H1 (cell line): ENCODE measurements at regions not wholly inside any gene's neighbourhood (a gene's known extent, or its start where the extent isn't known, plus 50 kb on each side); places are given as distances from the start of the nearest gene placed in this dataset.

Source experiments
- CBX8 ChIP-seq: fragments of 300-800, 300-1000 bp; sonication (generic); IDR thresholded peaks from 2 replicates; pipeline ENCODE4 v1.7.1; 2016; ENCODE audit warnings: low read depth, low read length, borderline replicate concordance
- JUND ChIP-seq: IDR thresholded peaks from 2 replicates; pipeline ENCODE4 v1.6.1; 2011; ENCODE audit warnings: mild to moderate bottlenecking, improper control_type of control experiment, low read length
- KDM1A ChIP-seq: fragments of 200-600, 300-600 bp; sonication (generic); IDR thresholded peaks from 2 replicates; pipeline ENCODE4 v1.7.1; 2016; ENCODE audit warnings: mild to moderate bottlenecking, low read length, borderline replicate concordance
- MAFK ChIP-seq: IDR thresholded peaks from 2 replicates; pipeline ENCODE4 v1.6.1; 2012; ENCODE audit warnings: low read depth, mild to moderate bottlenecking, improper control_type of control experiment, low read length
- POLR2A ChIP-seq, 2 experiments: IDR thresholded peaks; 1 replicate in 1 of 2; 2 replicates in 1 of 2; pipeline ENCODE4 v1.6.1; 2011; ENCODE audit warnings: low read depth in 2 of 2, low read length in 2 of 2, mild to moderate bottlenecking in 2 of 2; ENCODE audit errors: control extremely low read depth in 1 of 2
- RFX5 ChIP-seq: IDR thresholded peaks from 2 replicates; pipeline ENCODE4 v1.6.1; 2011; ENCODE audit warnings: low read depth, low read length, improper control_type of control experiment, borderline replicate concordance
- RXRA ChIP-seq: IDR thresholded peaks from 2 replicates; pipeline ENCODE4 v1.6.1; 2011; ENCODE audit warnings: low read depth, mild to moderate bottlenecking, low read length, moderate library complexity; ENCODE audit not compliant: insufficient read depth
- SRF ChIP-seq: IDR thresholded peaks from 2 replicates; pipeline ENCODE4 v1.6.1; 2011; ENCODE audit warnings: mild to moderate bottlenecking, low read depth, low read length, moderate library complexity
- TF ChIP-seq, protein P1 (sequence below): IDR thresholded peaks from 2 replicates; pipeline ENCODE4 v1.6.1; 2011; ENCODE audit warnings: low read length, improper control_type of control experiment
- TF ChIP-seq, protein P2 (sequence below), 3 experiments: IDR thresholded peaks; 1 replicate in 2 of 3; 2 replicates in 1 of 3; pipeline versions ENCODE4 v1.5.1 to v1.6.1; 2011; ENCODE audit warnings: low read length in 3 of 3, mild to moderate bottlenecking in 3 of 3, inconsistent platforms in 2 of 3, low read depth in 1 of 3, moderate library complexity in 1 of 3; ENCODE audit not compliant: insufficient read depth in 1 of 3; ENCODE audit errors: control extremely low read depth in 1 of 3
- TF ChIP-seq, protein P3 (sequence below): IDR thresholded peaks from 2 replicates; pipeline ENCODE4 v1.6.1; 2012; ENCODE audit warnings: inconsistent platforms

DNA sequence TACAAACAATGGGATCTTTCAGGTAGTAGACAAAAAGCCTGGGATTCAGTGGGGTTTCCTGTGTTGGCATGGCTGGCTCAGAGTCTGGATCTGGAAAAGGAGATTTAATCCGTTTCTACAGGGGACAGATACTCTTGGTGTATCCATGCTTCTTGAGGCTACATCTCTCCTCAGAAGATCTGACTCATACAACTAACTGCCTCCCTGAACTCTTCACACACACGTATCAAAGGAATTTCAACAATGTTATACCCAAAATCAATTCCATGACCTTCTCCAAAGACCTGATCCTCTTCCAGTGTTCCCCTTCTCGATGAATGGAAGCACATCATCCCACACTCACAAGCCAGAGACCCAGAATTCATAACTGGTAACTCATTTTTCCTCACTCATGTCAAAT is 435.3 kb upstream of the NBEA start:
- TF ChIP-seq JUND (no peak), POLR2A (IDR thresholded peaks at IDR 0.05; ENCODE audit: control extremely low read depth in 1 of 2, low read depth in 2 of 2, low read length in 2 of 2) (no peak), CBX8 (no peak), MAFK (no peak), KDM1A (no peak), RFX5 (no peak), RXRA (no peak), SRF (no peak)
- TF ChIP-seq, protein P1, sequence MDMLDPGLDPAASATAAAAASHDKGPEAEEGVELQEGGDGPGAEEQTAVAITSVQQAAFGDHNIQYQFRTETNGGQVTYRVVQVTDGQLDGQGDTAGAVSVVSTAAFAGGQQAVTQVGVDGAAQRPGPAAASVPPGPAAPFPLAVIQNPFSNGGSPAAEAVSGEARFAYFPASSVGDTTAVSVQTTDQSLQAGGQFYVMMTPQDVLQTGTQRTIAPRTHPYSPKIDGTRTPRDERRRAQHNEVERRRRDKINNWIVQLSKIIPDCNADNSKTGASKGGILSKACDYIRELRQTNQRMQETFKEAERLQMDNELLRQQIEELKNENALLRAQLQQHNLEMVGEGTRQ = no peak
- TF ChIP-seq, protein P2, sequence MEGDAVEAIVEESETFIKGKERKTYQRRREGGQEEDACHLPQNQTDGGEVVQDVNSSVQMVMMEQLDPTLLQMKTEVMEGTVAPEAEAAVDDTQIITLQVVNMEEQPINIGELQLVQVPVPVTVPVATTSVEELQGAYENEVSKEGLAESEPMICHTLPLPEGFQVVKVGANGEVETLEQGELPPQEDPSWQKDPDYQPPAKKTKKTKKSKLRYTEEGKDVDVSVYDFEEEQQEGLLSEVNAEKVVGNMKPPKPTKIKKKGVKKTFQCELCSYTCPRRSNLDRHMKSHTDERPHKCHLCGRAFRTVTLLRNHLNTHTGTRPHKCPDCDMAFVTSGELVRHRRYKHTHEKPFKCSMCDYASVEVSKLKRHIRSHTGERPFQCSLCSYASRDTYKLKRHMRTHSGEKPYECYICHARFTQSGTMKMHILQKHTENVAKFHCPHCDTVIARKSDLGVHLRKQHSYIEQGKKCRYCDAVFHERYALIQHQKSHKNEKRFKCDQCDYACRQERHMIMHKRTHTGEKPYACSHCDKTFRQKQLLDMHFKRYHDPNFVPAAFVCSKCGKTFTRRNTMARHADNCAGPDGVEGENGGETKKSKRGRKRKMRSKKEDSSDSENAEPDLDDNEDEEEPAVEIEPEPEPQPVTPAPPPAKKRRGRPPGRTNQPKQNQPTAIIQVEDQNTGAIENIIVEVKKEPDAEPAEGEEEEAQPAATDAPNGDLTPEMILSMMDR (IDR thresholded peaks at IDR 0.05; ENCODE audit: control extremely low read depth in 1 of 3, insufficient read depth in 1 of 3, low read depth in 1 of 3, low read length in 3 of 3) = no peak
- TF ChIP-seq, protein P3, sequence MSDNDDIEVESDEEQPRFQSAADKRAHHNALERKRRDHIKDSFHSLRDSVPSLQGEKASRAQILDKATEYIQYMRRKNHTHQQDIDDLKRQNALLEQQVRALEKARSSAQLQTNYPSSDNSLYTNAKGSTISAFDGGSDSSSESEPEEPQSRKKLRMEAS = no peak
